Neutrophil (primary cell): ENCODE measurements at regions not wholly inside any gene's neighbourhood (a gene's known extent, or its start where the extent isn't known, plus 50 kb on each side); places are given as distances from the start of the nearest gene placed in this dataset.

Experiments used
- H3K27ac ChIP-seq: fragments of 200-600 bp; sonication (generic); 2 replicates; pipeline ENCODE4 v1.5.1; 2016; ENCODE audit warnings: mild to moderate bottlenecking, moderate library complexity
- H3K27me3 ChIP-seq: fragments of 200-600 bp; sonication (generic); 2 replicates; pipeline ENCODE4 v1.6.0; 2016; ENCODE audit warnings: mild to moderate bottlenecking
- H3K36me3 ChIP-seq: fragments of 200-600 bp; sonication (generic); 2 replicates; pipeline ENCODE4 v1.5.1; 2017
- H3K4me1 ChIP-seq, 2 experiments: fragments of 200-600 bp in 1 of 2; sonication (generic) in 1 of 2; 1 replicate in 1 of 2; 2 replicates in 1 of 2; pipeline versions ENCODE4 v1.5.1 to v1.6.1; 2013 to 2016; ENCODE audit warnings: low read depth in 1 of 2, low read length in 1 of 2, mild to moderate bottlenecking in 1 of 2, moderate library complexity in 1 of 2; ENCODE audit not compliant: control insufficient read depth in 1 of 2, insufficient read depth in 1 of 2
- H3K4me3 ChIP-seq, 2 experiments: fragments of 200-600 bp in 1 of 2; sonication (generic) in 1 of 2; 1 replicate in 1 of 2; 2 replicates in 1 of 2; pipeline ENCODE4 v1.5.1; 2013 to 2016; ENCODE audit warnings: low read depth in 1 of 2, low read length in 1 of 2, mild to moderate bottlenecking in 1 of 2, moderate library complexity in 1 of 2
- H3K9me3 ChIP-seq: fragments of 200-600 bp; sonication (generic); 2 replicates; pipeline ENCODE4 v1.5.1; 2016
- CTCF ChIP-seq: fragments of 200-600 bp; sonication (generic); IDR thresholded peaks from 2 replicates; pipeline ENCODE4 v1.5.1; 2016; ENCODE audit warnings: antibody characterized with exemption

- H3K4me3 ChIP-seq: no peak overlapping the region
- peaks cover 3 to 12% of the 10 kb centered on the region in 2 experiments for H3K4me1 ChIP-seq
- H3K27ac ChIP-seq: no peak overlapping the region
- H3K36me3 ChIP-seq: no peaks in the 10 kb centered on the region
- H3K9me3 ChIP-seq: no peaks in the 10 kb centered on the region
- no peaks in the 10 kb centered on the region for H3K27me3 ChIP-seq
- TF ChIP-seq CTCF: no peak
Observed at GRCh38 chr21:15443740-15444117, 286.1 kb upstream of the USP25 start.

GRCh38 chr21:15444118-15444960 is 285.4 kb upstream of the USP25 start:
- no peak for TF ChIP-seq CTCF
- H3K27me3 ChIP-seq: no peaks in the 10 kb centered on the region
- no peaks in the 10 kb centered on the region for H3K36me3 ChIP-seq
- no peak overlapping the region for H3K4me3 ChIP-seq
- peaks cover 3 to 12% of the 10 kb centered on the region in 2 experiments for H3K4me1 ChIP-seq
- no peaks in the 10 kb centered on the region for H3K9me3 ChIP-seq
- no peak overlapping the region for H3K27ac ChIP-seq

GRCh38 chr21:15445327-15445726 is 284.5 kb upstream of the USP25 start:
- Histone ChIP-seq H3K36me3 (no peaks in the 10 kb centered on the region), H3K27ac (peak overlapping the region; percentile 30), H3K4me3 (no peak overlapping the region), H3K9me3 (no peaks in the 10 kb centered on the region), H3K27me3 (no peaks in the 10 kb centered on the region), H3K4me1 (peaks cover 3 to 12% of the 10 kb centered on the region in 2 experiments)
- no peak for TF ChIP-seq CTCF

- no peaks in the 10 kb centered on the region for H3K27me3 ChIP-seq
- H3K9me3 ChIP-seq: no peaks in the 10 kb centered on the region
- TF ChIP-seq CTCF: no peak
- H3K4me1 ChIP-seq: peaks cover 3 to 12% of the 10 kb centered on the region in 2 experiments
- no peak overlapping the region for H3K27ac ChIP-seq
- no peak overlapping the region for H3K4me3 ChIP-seq
- no peaks in the 10 kb centered on the region for H3K36me3 ChIP-seq
Observed at GRCh38 chr21:15446223-15446622, 283.6 kb upstream of the USP25 start.

- Histone ChIP-seq H3K36me3 (no peaks in the 10 kb centered on the region), H3K27me3 (no peaks in the 10 kb centered on the region), H3K9me3 (no peaks in the 10 kb centered on the region), H3K27ac (no peak overlapping the region), H3K4me1 (peaks cover 3 to 12% of the 10 kb centered on the region in 2 experiments), H3K4me3 (no peak overlapping the region)
- no peak for TF ChIP-seq CTCF
Observed at GRCh38 chr21:15449556-15449955, 280.2 kb upstream of the USP25 start.
